Astrocyte of the cerebellum (primary cell): ENCODE measurements at regions not wholly inside any gene's neighbourhood (a gene's known extent, or its start where the extent isn't known, plus 50 kb on each side); places are given as distances from the start of the nearest gene placed in this dataset.

Source experiments
- DNase-seq: peaks from one replicate; pipeline ENCODE4 v3.0.0-alpha.2; 2011; ENCODE audit warnings: low read depth
- H3K4me3 ChIP-seq: 2 replicates; pipeline ENCODE4 v1.5.1; 2011; ENCODE audit warnings: mild to moderate bottlenecking, low read depth, low read length, moderate library complexity
- in situ Hi-C: cut with HindIII; loops from 2 replicates; pipeline ENCODE4 v1.10.0; 2017; ENCODE audit warnings: low sequenced_read_pairs
- TF ChIP-seq, protein P1 (sequence below): IDR thresholded peaks from 2 replicates; pipeline ENCODE4 v1.5.1; 2012; ENCODE audit warnings: low read length, low read depth, moderate library complexity, mild to moderate bottlenecking; ENCODE audit errors: missing control alignments

DNA sequence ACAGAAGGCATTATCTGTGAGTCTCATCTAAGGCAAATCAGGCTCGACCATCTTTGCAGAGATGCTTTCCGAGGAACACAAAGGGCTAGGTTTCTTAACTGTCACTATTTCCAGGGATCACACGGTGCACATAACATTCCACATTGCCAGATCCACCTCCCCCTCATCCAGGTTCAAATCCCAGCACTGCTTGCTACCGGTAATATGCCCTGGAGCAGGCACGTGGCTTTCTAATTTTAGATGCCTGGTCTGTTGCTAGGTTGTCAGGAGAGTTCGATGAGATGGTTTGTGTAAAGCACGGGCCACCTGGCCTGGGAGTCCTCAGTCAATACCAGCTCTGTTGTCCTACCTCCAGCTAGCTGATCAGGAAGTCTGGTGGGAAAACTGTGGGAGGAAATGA is 598.6 kb downstream of the NPHP4 start:
- TF ChIP-seq, protein P1, sequence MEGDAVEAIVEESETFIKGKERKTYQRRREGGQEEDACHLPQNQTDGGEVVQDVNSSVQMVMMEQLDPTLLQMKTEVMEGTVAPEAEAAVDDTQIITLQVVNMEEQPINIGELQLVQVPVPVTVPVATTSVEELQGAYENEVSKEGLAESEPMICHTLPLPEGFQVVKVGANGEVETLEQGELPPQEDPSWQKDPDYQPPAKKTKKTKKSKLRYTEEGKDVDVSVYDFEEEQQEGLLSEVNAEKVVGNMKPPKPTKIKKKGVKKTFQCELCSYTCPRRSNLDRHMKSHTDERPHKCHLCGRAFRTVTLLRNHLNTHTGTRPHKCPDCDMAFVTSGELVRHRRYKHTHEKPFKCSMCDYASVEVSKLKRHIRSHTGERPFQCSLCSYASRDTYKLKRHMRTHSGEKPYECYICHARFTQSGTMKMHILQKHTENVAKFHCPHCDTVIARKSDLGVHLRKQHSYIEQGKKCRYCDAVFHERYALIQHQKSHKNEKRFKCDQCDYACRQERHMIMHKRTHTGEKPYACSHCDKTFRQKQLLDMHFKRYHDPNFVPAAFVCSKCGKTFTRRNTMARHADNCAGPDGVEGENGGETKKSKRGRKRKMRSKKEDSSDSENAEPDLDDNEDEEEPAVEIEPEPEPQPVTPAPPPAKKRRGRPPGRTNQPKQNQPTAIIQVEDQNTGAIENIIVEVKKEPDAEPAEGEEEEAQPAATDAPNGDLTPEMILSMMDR, result no peak
- in situ Hi-C loops, result no loop called here
- no peak for DNase-seq
- H3K4me3 ChIP-seq, result no peak overlapping the region

DNA sequence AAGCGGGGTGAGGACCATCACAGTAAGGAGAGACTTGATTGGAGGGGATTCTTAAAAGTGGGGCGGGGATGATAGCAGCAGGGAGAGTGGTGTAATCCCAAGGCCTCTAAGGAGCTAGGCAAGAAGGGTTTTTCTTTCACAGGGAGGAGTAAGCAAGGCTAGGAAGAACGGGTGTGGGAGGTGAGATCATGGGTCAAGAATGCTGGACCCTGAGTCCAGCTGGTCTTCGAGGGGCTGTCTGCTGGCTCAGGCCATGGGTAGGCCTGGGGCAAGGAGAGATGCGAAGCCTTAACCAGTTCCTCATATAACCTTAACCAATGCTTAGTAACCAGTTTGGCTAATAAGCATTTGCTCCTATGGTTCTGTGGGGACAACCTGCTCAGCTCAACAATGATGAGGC is 599.1 kb downstream of the NPHP4 start:
- H3K4me3 ChIP-seq, result no peak overlapping the region
- no peak for DNase-seq
- in situ Hi-C loops, result no loop called here
- TF ChIP-seq, protein P1, result no peak

DNA sequence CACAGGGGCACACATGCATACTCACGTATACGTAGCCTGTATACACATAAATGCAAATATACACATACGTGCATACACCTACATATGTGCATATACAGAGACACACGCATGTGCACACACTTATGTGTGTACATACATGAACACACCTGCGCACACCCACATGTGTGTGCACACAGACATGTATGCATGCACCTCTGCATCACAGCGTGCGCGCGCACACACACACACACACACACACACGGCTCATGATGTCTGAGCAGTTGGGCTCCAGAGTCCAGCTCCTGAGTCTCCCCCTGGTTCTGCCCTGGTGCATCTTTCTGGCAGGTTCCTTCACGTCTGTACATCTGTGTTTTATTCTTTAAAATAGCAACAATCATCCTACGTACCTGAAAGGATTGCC is 600.5 kb downstream of the NPHP4 start:
- TF ChIP-seq, protein P1, result no peak
- no peak overlapping the region for H3K4me3 ChIP-seq
- DNase-seq, result no peak
- in situ Hi-C loops, result no loop called here

DNA sequence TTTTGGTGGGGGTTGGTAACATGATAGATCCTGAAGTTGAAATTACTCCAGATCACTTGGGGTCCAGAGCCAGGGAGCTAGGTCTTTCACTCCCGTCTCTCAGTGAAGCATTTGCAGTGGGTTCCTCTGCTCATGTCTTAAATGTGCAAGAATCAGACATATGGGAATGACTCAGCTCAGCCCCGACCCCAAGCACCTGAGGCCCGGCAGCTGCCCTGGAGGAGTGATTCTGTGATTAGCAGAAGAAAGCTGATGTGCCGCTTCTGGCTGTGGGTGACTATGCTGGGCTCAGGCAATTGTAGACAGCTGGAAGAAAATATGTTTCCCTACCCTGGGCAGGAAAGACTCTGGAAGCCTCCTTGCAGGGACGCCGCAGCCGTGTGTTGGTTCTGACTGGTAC is 601.7 kb downstream of the NPHP4 start:
- H3K4me3 ChIP-seq, result no peak overlapping the region
- in situ Hi-C loops, result no loop called here
- TF ChIP-seq, protein P1, result no peak
- no peak for DNase-seq

DNA sequence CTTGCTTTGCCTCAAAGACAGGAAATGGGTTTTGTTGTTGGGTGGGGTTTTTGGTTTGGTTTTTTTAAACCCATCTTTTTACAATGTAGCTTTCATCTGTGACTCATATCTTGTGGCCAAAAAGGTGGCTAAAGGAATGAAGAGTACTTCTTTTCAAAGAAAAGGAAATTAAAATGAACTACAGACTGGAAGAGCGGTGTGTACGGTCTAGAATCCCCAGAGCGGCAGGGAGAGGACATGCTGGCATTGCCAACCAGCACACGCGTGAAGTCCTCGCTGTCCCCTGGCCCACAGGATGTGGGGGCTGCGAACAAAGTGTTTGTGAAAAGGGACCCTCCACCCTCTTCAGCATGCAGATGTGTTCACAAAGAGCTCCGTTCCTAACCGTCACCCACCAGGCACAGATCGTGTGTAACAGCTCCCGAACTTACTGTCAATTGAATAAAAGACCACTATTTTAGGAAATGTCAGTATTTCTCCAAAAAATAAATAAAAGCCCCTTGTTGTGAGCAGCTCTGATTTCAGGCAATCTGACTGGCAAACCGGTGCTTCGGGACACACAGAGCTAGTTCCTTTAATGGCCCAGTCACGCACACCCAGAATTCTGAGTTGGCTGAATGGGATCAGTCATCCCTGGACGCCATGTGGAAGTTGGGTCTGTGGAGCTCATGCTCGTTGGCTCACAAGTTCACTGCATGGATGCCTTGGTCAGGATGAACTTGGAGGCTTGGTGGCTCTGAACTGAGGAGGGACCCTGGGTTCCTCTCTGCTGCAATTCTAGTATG is 602.9 kb downstream of the NPHP4 start:
- in situ Hi-C loops, result no loop called here
- TF ChIP-seq, protein P1, result no peak
- no peak for DNase-seq
- H3K4me3 ChIP-seq, result no peak overlapping the region

DNA sequence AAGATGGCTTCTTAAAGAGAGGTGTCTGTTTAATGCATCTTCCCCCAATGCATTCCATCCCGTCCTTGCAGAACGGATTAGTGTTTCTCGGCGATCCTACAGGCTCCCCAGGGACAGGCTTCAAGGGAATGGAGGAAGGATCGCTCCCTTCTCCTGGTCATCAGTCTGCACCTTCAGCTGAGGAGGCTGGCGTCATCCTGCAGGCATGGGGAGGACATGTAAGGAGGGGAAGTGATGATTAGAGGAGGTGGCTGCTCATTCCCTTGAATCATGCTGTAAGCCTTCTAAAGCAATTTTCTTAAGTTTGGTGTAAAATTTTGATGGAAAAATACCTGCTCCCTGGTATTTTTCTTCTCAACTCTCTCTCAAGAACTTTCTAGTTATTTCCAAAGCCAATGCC is 603.6 kb downstream of the NPHP4 start:
- in situ Hi-C loops, result no loop called here
- no peak overlapping the region for H3K4me3 ChIP-seq
- TF ChIP-seq, protein P1, result no peak
- DNase-seq, result no peak
